GM19328 (cell line): ENCODE measurements at regions not wholly inside any gene's neighbourhood (a gene's known extent, or its start where the extent isn't known, plus 50 kb on each side); places are given as distances from the start of the nearest gene placed in this dataset.

ENCODE experiments used
- ATAC-seq: cut with Tn5 transposase; IDR thresholded peaks from one replicate; pipeline ENCODE4 v1.9.1; 2021; ENCODE audit warnings: mild to moderate bottlenecking, moderate library complexity; ENCODE audit not compliant: unreplicated experiment

- ATAC-seq, result no peak
These were observed 203.9 kb upstream of the PPFIA2 start for GRCh38 chr12:81963026-81963425.

DNA sequence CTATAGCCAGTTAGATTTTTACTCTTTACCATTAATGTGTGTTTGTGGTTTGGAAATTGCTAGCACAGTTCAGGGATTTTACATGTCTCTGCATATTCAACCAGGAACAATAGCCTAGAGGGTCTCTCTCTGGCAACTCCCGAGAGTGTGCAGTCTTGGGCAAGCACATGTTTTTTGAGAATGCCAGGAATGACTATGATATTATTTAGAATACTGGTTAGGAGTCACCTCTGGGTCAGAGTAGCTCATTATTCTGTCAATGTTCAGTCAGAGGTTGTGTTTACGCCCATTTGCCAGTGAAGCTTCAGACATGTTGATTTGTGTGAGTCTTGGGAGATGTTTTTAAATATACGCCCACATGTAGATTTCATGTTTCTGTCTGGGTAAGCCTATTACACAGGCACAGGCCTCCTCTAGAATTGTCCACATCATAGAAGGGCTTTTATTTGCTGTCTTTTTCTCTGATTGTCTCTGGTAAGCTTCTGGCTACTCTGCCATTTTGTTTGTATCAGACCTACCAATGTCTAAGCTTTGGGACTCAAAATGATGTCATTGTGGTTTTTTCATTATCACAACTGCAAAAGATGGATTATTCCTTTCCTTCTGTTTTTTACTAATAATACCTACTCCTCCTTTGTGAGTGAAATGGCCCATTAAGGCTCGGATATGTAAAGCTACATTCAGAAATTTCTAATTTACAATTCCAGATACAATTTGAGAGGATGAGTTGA is 203.1 kb upstream of the PPFIA2 start:
- ATAC-seq, result no peak

DNA sequence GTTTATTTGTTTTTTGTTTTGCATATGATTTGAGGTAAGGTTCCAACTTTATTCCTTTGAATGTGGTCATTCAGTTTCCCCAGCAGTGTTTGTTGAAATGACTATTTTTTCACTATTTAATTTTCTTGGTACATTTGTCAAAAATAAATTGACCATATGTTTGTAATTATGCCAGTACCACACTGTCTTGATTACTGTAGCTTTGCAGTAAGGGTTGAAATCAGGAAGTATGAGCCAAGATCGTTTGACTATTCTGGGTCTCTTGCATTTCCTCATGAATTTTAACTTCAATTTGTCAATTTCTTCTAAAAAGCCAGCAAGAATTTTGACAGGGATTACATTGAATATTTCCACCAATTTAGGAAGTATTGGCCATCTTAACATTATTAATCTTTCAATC is 199.3 kb upstream of the PPFIA2 start:
- ATAC-seq, result no peak

- ATAC-seq, result no peak
These were observed 198.5 kb upstream of the PPFIA2 start for GRCh38 chr12:81957631-81958030.

GRCh38 chr12:81956468-81956860 is 197.3 kb upstream of the PPFIA2 start:
- no peak for ATAC-seq

GRCh38 chr12:81953541-81953940 is 194.4 kb upstream of the PPFIA2 start:
- ATAC-seq, result no peak

DNA sequence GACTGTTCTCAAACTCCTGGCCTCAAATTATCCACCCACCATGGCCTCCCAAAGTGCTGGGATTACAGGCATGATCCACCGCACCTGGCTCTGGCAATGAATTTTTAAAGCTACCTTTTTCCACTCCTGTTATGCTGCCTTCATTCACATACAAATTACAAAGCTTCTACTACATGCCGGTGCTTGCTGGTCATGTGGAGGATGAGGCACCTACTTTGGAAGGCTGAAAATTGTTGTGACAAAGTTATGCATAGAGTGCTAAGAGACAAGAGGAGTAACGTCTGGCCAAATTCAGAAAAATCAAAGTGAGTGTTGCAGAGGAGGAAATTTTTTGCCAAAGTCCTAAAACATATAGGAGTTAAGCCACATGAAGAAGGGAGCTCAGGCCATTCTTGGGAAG is 191.7 kb upstream of the PPFIA2 start:
- ATAC-seq, result no peak

DNA sequence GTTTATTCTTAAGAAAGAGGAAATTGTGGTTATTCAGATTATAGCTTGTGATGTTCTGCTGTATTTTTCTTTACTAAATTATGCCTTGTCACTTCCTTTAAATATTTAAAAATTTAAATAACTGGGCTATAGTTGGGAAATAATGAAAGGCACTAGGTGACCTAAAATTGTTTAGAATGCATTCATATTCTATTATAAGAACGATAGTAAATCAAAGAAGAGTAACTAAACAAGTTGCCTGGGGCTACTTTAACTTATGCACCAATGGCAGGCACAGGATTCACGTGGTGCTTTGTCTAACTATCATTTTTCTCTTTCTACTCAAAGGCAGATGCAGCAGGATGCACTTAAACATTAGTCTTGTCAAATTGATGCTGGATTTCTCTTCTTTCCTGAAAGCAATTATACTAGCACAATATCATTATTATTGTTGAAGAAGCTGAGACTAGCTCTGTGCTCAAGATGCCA is 190.7 kb upstream of the PPFIA2 start:
- no peak for ATAC-seq

- no peak for ATAC-seq
These were observed 190.3 kb upstream of the PPFIA2 start for GRCh38 chr12:81949416-81949815.

- ATAC-seq, result no peak
These were observed 185.7 kb upstream of the PPFIA2 start for GRCh38 chr12:81944886-81945285.

GRCh38 chr12:81942594-81942993 is 183.4 kb upstream of the PPFIA2 start:
- ATAC-seq, result no peak

DNA sequence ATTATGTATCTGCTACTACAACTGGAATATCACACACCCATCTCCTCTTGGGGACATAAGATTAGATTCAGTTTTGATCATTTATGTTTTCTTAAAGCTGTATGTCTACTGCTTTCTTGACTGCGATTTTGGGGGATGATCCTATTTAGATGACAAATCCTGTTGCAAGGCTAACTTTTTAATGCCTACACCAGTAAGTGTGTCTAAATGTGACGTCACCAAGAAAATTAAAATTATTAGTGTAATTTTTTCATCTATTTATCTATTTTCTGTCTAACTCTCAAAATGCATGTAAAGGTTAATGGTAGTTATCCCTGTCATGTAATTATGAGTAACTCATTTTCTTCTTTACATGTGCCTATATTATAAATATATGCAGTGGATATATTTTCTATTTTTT is 170.9 kb upstream of the PPFIA2 start:
- no peak for ATAC-seq

DNA sequence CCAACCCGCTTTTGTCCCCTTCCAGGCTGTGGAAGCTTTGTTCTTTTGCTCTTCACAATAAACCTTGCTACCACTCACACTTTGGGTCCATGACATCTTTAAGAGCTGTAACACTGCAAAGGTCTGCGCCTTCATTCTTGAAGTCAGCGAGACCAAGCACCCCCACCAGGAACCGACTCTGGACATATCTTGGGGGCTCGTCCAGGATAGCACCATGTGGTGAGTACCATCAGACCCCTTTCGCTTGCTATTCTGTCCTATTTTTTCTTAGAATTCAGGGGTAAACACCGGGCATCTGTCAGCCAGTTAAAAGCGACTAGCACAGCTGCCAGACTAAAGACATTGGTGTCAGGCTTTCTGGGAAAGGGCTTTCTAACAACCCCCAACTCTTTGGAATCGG is 137.6 kb upstream of the PPFIA2 start:
- no peak for ATAC-seq

DNA sequence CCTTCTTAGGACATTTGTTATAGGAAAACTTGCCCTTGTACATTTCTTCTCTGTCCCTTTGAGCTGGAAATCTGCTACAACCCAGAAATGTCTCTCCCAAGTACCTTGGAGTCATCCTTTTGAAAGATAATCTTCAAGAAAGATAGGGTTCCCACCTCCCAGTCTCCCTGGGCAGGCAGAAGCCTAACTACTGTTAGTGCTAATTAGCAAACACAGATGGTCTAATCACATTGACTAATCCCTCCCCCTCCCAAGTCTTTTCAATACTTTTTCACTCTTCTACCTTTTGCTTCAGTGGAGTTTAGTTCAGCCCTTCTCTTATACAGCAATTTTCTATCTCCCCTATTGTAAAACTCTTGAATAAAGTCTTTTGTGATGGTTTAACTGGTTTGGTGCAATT is 129.8 kb upstream of the PPFIA2 start:
- ATAC-seq, result no peak

DNA sequence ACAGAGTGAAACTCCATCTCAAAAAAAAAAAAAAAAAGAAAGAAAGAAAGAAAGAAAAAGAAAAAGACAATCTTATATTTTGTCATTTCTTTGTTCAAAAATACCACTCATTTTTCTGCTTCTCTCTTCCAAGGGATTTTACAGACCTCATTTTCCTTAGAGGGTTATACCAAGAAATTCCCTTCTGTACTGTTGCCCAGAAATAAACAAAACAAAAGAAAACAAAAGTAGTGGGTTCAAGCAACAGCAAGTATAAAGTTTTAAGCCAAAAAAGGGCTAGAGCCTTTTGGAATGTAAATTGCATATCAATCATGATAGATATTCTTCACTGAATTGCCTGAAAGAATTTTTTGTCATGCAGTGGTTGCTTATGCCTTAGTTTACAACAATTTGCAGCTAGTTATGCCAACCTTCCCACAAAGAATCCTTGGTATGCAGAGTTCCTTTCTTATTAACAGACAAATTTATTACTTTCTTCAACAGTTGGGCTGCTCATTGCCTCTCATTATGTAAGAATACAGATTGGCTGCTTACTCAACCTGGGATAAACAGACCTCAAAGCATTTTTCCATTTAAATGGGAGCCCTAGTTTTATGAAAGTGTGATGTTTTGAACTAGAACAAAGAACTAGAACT is 129.1 kb upstream of the PPFIA2 start:
- no peak for ATAC-seq

DNA sequence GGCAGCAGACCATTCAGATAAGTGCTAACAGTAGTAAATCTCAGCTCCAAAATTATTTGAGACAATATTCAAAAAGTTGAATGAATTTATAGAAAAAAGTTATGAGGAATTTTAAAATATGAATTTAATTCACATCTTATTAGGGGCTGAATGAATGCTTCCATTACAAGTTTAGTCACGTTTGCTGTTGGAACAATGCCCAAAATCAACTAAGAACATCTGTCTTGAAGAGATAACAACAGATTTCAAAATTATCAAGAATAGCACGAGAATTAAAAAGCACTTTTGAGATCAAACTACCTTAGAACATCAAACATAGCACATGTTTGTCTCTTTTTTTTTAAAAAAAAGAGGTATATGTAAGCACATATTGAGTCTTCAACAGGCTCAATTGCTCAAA is 115.4 kb upstream of the PPFIA2 start:
- ATAC-seq, result no peak

DNA sequence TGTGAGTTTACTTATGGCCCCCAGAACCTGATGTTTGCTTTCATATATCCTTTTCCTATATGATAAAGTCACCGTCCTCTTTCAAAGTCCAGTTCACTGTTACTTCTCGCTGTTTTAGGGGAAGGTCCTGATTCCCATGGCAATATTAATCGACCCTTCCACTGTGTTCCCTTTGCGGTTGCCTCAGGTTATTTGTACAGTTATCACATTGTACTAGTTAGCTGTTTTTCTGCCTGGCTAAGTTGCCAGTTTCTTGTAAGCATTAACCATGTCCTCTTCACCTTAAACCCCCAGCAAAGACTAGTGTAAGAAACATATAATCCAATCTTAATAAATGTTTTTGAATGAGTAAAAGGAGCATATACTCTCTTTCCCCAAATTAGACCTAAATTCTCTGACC is 115.0 kb upstream of the PPFIA2 start:
- no peak for ATAC-seq

GRCh38 chr12:81872400-81872799 is 113.2 kb upstream of the PPFIA2 start:
- no peak for ATAC-seq

- ATAC-seq, result no peak
These were observed 106.9 kb upstream of the PPFIA2 start for GRCh38 chr12:81866081-81866480.

DNA sequence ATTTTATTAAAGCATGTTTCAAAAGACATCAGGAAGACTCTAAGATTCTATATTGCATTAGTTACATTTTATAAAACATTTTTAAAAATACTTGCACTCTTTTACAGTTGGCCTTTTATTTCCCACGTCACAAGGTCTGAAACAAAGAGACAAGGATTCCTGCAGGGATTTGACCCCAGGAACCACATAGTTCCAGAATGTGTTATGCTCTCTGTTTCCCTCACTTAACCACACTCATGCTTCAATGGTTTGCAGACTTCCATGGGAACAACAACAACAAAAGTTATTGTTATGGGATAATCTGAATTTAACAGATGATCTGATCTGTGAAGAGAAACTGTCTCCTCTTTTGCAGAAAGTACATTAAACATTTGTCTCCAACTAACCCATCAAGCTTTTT is 104.3 kb upstream of the PPFIA2 start:
- no peak for ATAC-seq

- ATAC-seq, result no peak
These were observed 100.4 kb upstream of the PPFIA2 start for GRCh38 chr12:81859521-81859920.

DNA sequence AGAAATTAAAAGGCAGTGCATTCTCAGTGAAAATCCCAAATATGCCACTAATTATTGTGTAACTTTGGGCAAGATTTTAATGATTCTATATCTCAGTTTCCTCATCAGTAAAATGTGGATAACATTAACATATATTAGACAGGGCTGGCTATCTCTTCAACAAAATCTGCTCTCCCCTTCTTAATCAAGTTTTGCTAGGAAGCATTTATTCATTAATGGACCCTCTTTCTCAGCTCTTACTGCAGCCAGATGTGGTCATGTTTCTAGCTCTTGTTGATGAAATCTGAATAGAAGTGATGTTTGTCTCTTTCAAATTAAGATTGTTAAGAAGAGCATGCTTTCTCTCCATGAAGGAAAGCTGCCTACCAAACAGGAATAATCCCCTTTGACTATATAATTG is 84.4 kb upstream of the PPFIA2 start:
- ATAC-seq, result no peak

DNA sequence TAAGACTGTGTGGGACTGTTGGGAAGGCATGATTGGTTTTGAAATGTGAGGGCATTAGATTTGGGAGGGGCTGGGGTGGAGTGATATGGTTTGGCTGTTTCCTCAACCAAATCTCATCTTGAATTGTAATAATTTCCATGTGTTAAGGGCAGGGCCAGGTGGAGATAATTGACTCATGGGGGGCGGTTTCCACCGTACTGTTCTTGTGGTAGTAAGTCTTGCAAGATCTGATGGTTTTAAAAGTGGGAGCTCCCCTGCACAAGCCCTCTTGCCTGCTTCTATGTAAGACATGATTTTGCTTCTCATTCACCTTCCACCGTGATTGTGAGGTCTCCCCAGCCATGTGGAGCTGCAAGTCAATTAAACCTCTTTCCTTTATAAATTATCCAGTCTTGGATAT is 76.6 kb upstream of the PPFIA2 start:
- no peak for ATAC-seq
